Right lobe of liver (tissue), 4 donors: ENCODE measurements at regions not wholly inside any gene's neighbourhood (a gene's known extent, or its start where the extent isn't known, plus 50 kb on each side); places are given as distances from the start of the nearest gene placed in this dataset.

Experiments used
- POLR2A ChIP-seq: fragments of 450-650 bp; IDR thresholded peaks from one replicate; pipeline ENCODE4 v1.6.1; 2017; ENCODE audit warnings: antibody characterized with exemption, mild to moderate bottlenecking
- TF ChIP-seq, protein P1 (sequence below), 4 donors: fragments of 200-600 bp in 3 of 4; fragments of 450-650 bp in 1 of 4; IDR thresholded peaks; one replicate each; pipeline versions ENCODE4 v1.5.1 to v1.8.0; 2016 to 2022; ENCODE audit warnings: antibody characterized with exemption in 4 of 4, mild to moderate bottlenecking in 2 of 4
- donor health status: DM: no; HTN: no; CAD: no.
- donor health status: DM: no; HTN: no; CAD: no.
- donor health status: DM: no; HTN: yes; CAD: no.

GRCh38 chr10:60618861-60619260 is 159.4 kb upstream of the CDK1 start:
- TF ChIP-seq, protein P1, sequence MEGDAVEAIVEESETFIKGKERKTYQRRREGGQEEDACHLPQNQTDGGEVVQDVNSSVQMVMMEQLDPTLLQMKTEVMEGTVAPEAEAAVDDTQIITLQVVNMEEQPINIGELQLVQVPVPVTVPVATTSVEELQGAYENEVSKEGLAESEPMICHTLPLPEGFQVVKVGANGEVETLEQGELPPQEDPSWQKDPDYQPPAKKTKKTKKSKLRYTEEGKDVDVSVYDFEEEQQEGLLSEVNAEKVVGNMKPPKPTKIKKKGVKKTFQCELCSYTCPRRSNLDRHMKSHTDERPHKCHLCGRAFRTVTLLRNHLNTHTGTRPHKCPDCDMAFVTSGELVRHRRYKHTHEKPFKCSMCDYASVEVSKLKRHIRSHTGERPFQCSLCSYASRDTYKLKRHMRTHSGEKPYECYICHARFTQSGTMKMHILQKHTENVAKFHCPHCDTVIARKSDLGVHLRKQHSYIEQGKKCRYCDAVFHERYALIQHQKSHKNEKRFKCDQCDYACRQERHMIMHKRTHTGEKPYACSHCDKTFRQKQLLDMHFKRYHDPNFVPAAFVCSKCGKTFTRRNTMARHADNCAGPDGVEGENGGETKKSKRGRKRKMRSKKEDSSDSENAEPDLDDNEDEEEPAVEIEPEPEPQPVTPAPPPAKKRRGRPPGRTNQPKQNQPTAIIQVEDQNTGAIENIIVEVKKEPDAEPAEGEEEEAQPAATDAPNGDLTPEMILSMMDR (IDR thresholded peaks at IDR 0.05), result no peak
- TF ChIP-seq POLR2A, result no peak
